Medulla oblongata (tissue), 1 donor: ENCODE measurements at regions not wholly inside any gene's neighbourhood (a gene's known extent, or its start where the extent isn't known, plus 50 kb on each side); places are given as distances from the start of the nearest gene placed in this dataset.

Source experiments
- DNase-seq: peaks from one replicate; pipeline ENCODE4 v3.0.0-alpha.2; 2015; ENCODE audit errors: extremely low spot score

DNA sequence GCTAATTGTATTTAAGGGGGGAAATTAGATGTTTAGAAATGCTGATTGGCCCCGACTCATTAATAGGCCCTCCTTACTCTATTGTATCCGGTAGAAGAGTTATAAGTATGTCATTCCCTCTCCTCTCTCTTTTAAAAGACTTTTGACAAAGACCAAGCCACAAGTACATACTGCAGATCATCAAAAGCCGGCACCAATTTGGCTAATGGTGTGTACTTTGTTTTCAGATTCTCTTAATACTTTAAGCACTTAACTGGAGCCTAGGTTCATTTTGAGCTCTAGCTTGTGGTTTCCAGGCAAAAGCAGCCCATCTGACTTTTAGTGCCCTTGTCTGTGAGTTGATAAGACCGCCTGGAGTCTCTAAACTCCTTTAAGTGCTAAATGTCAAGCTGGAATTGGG lies 210.0 kb upstream of the LYZL1 start:
- DNase-seq = no peak

DNA sequence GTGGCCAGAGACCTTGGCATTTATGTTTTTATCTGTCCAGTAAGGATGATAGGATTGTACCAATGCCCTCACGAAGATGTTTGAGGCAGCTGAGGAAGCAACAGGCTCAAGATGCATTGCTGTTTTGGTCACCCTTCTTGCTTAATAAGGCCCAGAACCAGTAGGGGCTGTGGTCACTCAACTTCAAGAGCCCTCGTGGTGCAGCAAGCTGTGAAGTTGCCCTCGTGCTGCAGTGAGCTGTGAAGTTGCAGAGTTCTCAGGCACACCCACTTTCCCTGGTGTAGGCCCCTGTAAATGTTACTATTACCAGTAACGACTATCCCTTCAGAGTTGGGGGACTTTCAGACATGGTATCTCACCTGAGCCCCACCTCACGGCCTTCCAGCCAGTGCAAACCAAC lies 207.6 kb upstream of the LYZL1 start:
- DNase-seq = no peak

DNA sequence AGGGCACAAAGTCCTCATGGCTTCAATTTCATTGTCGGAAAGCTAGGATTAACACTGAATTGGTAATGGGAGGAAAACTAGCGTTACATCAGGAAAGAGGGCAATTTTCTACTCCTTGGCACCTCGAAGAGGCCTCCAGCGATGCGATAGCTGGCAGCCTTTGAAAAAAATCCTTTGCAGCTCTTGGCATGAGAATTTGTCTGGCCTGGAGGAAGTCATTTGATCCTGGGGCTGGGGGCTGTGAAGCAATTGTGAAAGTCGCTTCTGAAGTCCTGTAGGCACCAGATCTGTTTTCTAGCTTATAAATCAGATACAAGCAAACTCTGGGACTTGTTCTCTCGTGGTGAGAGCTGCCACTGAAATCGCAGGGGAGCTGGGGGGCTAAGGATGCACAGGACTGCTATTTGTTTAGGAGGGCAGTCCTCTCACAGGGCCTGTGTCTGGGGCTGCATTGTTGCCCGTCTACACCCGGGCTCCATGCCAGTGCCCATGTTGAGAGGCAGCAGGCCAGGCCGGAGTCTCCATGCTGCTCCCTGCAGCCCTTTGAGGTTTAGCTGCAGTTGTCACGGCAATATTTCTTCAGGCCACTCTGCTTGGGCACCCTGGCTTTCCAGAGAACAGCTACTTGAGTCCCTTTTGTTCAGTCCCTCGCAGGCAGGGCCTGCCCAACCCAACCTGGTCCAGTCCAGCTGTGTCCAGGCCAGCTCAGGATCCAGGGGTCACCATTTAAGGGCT lies 206.8 kb upstream of the LYZL1 start:
- DNase-seq = peak; percentile 73

DNA sequence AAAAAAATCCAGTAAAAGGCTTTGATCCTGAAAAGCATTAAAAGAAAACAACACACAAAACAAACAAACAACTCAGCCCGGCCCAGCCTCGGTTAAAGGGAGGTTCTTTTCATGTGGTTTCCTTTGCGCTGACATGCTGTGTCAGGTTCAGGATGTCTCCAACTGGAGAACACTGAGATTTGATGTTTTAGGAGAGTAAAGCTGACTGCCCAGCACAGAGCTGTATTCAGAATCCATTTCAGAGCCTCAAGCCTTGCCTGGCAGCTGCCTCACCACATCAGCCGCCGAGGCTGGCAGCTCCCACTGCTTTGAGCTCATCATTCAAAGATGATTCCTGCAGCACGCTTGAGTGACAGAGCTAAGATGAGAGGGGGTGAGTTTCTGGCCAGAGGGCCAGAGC lies 205.8 kb upstream of the LYZL1 start:
- DNase-seq = peak; percentile 79

DNA sequence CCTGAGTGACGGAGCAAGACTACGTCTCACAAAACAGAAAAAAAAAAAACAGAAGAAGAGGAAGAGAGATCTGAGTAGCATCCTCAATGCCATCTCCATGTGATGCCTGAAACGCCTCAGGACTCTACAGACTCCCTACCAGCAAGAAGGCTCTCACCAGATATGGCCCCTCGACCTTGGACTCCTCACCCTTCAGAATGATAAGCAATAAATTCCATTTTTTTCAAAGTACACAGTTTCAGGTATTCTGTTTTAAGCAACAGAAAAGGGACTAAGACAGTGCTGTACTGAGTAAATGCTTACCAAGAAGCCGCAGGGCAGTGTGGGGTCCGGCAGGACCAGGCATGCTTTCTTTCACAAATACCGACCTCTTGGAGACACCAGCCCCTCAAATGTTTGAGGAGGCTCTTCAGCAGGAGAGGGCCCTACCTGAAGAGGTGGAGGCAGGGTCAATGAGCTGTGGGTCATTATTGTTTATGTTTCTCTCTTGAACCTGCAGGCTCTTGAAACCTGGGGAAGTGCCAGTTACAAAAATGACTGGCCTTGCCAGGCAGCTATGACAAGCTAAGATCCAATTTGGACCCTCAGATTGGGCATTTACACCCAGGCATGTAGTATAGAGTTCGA lies 204.1 kb upstream of the LYZL1 start:
- DNase-seq = no peak

DNA sequence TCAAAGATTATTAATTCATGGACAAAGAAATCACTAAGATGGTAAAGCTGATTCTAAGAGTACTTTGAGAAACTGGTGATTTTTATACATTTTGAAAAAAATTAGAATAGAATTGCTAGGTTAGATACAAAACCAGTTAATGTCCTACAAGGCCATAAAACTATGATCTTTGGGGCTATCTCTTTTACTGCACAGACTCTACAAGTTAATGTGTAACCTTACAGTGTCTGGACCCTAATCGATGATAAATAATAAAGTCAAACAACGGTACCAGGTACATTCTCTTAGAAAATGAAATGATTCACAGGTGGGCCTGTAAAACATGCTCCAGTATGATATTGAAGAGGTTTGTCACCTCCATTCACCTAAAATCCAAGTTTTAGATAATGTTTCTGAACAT lies 199.8 kb upstream of the LYZL1 start:
- no peak for DNase-seq

DNA sequence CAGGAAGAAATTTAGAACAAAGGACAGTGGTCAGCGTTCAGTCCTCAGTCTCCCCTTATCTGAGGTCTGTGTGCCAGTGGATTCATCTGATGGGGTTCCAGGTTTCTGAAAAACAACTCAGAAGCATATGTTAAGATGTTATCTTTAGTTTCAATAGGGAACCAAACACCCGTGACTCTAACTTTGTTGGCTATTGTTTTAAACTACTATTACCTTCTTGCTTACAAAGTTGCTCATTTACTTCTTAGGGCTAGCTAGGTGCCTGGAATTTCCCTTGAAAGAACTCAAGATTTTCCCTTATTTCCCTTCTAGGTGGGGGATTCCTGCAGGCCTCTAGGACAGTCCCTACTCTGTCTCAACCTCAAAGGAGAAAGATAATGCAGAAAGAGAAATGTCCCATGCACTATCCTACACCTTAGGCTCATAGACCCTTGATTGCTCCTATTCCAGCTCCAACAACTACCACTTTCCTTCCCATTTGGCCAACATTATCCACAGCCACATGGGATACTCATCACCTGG lies 192.5 kb upstream of the LYZL1 start:
- DNase-seq = no peak

DNA sequence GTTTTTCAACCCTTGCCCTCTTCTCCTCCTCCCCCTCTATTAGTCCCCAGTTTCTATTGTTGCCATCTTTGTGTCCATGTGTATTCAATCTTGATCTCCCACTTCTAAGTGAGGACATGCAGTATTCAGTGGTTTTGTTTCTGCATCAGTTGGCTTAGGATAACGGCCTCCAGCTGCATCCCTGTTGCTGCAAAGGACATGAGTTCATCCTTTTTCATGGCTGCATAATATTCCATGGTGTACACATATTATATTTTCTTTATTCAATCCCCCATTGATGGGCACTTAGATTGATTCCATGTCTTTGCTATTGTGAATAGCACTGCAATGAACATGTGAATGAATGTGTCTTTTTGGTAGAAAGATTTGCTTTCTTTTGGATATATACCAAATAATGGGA lies 190.4 kb upstream of the LYZL1 start:
- DNase-seq = no peak

DNA sequence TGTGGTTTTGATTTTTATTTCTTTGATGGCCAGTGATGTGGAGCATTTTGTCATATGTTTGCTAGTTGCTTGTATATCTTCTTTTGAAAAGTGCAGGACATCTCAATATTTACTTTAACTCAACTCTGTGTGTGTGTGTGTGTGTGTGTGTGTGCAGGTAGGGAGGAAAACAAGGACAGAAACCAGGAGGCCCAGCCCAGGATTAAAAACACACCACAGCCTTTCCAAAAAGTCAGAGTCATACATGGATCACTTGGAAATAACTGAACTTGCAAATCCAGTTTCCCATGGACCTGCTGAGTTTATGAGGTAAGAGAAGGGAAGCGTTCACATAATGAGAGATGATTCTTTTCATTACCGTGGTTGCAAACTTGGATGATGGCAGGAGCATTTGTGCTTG lies 189.9 kb upstream of the LYZL1 start:
- DNase-seq = no peak

DNA sequence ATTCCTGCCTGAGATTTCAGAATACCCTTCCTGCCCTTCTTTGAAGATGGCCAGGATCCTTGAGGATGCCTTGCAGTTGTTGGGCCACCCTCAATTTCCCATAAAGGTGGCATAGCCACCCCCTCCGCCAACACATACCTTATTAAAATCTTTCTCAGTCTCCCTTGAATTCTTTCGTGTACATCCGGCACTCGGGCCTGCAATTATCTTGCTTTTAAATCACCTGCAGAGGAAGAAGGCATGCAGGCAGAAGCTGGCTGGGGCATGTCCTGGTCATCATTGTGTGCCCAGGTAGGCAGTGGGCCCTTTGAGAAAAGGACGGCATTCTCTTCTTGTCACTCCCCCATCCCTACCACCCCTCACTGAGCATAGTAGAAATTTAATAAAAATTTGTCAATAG lies 189.5 kb upstream of the LYZL1 start:
- DNase-seq = no peak

DNA sequence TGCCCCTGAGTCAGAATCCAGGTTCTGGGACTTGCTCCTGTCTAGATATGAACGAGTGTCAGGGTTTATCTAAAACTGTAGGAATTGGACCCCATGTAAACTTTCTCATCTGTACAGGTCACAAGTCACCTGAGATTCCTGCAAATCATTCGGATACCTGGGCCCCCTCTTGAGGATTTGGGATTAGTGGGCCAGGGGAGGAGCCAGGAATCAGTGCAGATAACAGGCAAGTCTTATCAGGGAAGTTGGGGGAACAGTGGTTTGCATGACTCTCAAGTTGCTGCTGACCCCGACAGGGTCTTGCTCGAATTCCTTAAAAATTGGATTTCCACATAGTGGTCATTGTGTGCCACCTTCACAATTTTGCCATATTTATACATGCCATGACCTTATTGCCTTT lies 188.4 kb upstream of the LYZL1 start:
- no peak for DNase-seq

DNA sequence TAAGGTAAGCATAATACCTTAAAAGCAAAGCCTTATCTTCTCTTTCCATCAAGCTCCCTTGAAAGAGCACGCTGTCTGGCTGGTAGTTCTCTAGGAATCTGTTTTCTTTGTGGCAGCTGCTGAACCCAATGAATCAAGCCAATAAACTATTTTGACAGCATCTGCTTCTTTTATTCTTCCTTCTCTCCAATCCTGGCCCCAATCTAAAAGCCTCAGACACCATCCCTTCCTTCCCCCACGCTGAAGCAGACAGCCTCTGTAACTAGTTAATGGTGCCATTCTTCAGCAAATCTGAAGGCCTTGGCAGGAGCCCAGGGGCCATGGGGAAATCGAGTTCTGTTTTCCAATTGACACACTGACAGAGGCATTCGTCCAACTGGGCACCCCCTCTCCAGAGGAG lies 186.6 kb upstream of the LYZL1 start:
- peak; percentile 44 for DNase-seq

DNA sequence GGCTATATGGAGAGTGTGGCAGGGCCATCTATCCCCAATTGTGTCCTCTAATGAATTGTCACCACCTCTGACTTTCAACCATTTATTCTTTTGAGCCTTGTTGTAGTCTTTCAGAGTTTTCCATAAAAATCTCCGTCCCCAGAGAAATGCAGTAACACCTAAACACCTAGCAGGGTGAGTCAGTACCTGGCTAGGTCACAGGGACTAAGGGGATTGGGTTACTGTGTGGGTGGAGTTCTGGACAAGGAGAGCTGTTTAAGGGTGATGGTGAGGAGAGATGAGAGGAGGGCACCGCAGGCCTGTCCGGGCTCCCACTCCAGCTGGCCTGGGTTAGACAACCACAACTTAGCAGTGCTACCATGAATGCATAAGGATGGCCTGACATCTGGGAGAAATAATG lies 186.2 kb upstream of the LYZL1 start:
- no peak for DNase-seq

DNA sequence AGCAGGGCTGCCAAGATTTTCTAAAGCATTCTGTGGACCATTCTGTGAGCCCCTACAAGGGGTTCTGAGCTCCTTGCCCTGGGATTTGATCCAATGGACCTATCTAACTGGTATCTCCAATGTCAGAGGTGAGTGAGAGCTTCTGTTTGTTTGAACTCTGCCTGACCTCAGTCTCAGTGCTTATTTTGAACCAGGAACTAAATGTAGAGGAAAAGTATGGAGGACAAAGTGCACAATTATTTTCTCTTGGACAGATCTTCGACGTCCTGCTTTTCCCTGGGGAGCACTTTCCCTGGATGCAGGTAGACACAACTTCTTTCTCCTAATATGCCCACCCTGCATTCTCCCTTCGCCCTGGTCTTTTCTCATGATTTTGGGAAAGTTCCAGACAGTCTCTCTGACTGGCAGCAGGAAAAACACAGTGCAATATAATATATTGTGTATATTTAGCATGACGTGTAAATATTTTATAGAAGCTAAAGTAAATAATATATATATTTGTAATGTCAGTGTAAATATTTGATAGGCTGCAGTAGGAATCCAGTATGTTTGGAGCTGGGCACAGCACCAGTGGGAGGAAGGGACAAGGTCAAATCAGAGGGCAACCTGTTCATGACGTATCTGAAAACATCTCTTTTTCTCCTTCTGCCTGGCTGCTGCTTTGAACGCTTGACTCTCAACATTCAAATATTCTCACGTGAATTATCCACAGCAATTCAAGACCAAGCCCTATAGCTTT lies 184.0 kb upstream of the LYZL1 start:
- DNase-seq = no peak

DNA sequence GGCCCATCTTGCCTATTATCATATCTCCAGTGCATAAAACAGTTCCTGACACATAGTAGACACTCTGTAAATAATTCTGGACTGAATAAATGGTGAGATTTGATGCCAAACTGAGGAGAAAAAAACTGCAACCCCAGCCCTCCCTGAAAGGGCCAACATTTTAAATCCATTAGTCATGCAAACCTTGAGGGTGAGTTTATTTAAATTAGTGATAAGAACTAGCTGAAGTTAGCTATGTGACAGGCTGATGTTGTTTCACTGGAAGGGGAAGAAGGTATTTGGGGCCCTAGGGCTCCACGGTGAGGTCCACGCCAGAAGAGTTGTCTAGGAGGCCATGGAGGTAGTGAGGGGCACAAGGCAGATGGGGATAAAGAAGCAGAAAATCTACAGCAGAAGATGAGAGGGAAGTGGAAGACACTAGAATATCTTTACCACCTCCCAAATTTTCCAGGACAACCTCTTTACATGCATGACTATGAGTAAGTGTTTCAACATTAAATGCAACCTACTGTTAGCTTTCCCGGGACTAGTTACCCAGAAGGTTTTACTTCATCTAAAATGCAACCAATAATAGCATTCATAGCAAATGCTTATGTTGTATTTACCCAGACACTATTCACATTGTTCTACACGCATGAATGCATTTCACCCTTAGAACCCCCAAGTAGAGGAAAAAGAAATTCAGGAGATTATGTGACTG lies 183.2 kb upstream of the LYZL1 start:
- no peak for DNase-seq

DNA sequence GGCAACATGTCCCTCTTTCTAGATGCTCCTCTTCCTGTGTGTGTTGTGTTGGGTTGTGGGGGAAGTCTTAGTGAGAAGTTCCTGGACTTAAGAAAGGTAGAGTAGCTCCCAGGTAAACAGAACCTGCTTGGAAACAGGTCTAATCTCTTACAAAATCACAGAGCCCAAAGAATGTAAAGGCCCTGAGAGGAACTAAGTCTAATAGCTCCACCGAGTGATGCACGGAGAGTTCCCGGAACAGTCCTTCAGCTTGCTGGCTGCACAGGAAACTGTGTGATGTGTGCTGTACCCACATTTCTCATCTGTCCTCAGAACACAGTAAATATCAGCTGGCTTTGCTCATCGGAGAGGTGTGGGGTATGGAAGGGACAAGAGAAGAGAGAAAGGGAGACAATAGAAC lies 182.6 kb upstream of the LYZL1 start:
- DNase-seq = no peak

DNA sequence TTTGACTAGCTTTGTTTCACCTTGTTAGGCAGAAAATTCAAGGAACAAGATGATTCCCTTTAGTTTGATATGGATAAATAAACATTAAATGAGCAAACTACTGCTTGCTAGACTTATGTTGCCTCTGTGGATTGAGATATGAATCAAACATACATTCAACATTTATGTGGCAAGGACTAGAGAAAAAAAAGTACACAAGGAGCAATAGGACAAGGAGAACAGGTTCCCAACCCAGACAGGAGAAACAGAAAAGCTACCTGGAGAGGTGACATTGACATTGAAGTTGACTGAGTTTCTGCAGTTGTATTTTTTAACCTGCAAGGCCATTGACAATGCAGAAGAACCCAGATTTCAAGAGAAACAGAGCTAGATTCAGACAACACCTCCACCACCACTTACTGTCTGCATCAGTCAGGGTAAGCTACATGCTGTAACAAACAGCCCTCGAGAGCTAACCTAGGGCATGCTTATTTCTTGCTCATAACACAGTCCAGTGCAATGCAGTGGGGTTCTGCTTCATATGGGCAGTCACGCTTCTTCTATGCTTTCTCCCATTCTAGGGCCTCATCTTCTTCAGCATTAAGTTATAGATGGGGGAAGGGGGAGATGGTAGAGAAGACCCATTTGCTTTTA lies 180.9 kb upstream of the LYZL1 start:
- no peak for DNase-seq

DNA sequence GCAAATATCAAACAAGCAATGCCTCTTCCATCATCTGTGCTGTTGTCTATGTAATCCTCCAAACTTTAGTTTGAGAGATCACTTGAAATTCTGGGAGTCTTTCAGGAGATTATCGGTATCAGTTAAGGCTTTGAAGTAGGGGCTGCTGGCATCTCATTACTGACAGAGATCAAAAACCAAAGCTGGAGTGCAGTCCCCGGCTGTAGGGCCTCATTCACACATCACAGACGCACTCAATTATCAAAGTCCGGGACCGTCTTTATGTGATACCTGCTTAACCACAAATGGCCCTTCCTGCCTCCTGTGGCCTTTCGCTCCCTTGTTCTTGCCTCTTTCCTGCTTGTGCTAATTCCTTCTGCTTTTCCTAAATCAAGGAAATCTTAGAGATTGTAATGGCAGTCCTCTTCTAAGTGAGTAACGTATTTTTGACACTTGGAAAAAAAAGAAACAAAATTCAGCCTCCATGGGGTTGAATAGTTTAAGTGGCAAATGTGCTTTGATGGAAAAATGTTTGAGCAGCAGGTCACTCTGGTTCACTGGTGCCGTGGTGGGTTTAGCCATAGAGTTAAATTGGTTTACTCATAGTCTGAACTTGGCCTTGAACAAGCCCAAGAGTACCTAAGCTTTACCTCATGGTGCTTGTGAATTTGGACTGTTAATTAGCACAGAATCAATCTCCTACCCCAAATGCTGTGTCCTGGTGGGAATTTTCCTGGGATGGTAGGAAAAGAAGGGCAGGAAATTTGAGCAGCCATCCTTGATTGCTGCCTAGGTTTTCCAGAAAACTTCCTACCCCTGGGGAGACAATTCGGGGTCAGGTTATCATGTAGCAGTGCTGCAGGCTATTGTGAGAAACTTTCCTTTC lies 178.9 kb upstream of the LYZL1 start:
- DNase-seq = no peak

DNA sequence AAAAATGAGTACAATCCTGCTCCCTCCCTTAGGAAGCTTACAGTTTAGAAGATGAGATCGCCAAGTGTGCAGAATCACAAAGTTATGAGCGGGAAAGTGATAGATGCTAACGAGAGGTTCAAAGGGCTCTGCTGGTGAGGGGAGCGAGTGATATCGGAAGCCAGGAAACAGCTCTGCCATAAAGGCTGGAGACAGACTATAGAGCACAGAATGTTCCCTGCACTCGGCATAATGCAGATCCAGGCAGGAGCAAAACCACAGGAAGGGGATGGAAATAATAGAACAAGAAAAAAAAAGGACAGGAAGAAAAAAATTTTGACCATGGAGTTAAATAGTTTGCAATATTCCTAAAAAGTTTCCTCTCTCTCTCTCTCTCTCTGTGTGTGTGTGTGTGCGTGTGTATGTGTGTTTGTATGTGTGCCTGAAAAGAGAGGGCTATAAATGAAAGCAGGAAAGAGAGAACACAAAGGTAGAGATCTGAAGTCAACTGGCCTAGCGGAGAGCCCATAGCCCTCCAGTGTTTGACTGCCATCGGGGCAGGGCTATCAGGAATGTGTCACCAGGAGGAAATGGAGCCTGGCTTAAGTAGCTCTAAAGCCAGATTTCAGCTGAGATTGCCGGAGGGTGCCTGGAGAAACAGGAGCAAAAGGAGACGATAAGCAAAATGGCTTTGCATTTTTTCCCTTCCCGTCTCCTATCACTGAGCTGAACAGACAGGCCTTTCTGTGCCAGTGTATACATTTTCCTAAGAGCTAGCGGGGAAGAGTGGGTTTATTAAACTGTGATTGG lies 175.8 kb upstream of the LYZL1 start:
- no peak for DNase-seq

DNA sequence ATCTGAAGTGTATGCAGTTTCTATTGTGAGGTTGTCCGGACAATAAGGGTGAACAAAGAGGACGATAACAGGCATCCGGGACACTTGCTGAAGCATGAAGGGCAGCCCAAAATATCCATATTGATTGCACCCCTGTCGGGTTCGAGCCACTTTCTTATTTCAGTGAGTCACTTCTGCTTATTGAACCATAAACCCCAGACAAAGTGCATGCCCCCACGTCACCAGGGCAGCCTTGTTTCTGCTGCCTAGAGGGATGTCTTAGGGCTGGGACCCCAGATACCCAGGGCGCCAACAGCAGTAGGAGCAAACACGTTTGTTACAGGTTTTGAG lies 175.3 kb upstream of the LYZL1 start:
- no peak for DNase-seq
